ENCODE measurements at regions not wholly inside any gene's neighbourhood (a gene's known extent, or its start where the extent isn't known, plus 50 kb on each side); places are given as distances from the start of the nearest gene placed in this dataset.

DNA sequence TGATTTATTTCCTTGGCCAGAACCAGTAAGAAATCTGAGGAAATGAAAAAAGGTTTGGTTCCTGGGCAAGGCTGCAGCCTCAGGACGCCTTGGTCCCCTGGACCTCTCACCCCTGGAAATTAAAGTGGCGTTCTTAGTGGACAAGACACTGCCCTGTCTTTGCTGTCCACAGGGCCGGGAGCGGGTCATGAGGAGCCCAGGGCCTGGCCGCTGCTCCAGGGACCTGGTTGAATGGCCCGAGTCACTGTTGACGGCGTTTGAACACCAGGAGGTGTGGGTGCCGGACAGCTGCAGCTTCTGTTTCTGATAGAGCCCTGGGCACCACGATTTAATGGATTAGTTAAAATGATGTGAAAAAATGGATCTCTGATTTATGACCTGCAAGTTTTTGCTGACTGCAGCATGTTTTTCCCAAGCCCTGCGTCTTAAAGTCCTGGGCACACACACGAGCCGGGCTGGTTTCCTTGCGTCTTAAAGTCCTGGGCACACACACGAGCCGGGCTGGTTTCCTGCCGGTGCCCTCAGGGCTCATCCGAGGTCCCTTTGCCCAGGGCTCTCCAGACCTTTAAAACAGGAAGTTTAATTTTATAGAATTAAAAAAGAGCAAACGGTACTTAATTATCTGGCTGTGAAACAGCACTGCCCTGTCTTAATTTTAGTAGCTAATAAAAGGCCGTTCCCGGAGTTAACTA is 74.1 kb upstream of the ACTRT2 start:
- no peak overlapping the region for H3K4me3 ChIP-seq (replicated peaks in 1 of 2; ENCODE audit: low read depth in 2 of 2, low read length in 2 of 2)
- TF ChIP-seq, protein P1, sequence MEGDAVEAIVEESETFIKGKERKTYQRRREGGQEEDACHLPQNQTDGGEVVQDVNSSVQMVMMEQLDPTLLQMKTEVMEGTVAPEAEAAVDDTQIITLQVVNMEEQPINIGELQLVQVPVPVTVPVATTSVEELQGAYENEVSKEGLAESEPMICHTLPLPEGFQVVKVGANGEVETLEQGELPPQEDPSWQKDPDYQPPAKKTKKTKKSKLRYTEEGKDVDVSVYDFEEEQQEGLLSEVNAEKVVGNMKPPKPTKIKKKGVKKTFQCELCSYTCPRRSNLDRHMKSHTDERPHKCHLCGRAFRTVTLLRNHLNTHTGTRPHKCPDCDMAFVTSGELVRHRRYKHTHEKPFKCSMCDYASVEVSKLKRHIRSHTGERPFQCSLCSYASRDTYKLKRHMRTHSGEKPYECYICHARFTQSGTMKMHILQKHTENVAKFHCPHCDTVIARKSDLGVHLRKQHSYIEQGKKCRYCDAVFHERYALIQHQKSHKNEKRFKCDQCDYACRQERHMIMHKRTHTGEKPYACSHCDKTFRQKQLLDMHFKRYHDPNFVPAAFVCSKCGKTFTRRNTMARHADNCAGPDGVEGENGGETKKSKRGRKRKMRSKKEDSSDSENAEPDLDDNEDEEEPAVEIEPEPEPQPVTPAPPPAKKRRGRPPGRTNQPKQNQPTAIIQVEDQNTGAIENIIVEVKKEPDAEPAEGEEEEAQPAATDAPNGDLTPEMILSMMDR (IDR thresholded peaks at IDR 0.05; ENCODE audit: low read depth, low read length), result no peak
- no peak for DNase-seq (ENCODE audit: low read depth in 2 of 2)

- H3K4me3 ChIP-seq (replicated peaks in 1 of 2; ENCODE audit: low read depth in 2 of 2, low read length in 2 of 2), result no peak overlapping the region
- TF ChIP-seq, protein P1 (IDR thresholded peaks at IDR 0.05; ENCODE audit: low read depth, low read length), result no peak
- DNase-seq (ENCODE audit: low read depth in 2 of 2), result no peak
These were observed 73.1 kb upstream of the ACTRT2 start for GRCh38 chr1:2948001-2948750.

DNA sequence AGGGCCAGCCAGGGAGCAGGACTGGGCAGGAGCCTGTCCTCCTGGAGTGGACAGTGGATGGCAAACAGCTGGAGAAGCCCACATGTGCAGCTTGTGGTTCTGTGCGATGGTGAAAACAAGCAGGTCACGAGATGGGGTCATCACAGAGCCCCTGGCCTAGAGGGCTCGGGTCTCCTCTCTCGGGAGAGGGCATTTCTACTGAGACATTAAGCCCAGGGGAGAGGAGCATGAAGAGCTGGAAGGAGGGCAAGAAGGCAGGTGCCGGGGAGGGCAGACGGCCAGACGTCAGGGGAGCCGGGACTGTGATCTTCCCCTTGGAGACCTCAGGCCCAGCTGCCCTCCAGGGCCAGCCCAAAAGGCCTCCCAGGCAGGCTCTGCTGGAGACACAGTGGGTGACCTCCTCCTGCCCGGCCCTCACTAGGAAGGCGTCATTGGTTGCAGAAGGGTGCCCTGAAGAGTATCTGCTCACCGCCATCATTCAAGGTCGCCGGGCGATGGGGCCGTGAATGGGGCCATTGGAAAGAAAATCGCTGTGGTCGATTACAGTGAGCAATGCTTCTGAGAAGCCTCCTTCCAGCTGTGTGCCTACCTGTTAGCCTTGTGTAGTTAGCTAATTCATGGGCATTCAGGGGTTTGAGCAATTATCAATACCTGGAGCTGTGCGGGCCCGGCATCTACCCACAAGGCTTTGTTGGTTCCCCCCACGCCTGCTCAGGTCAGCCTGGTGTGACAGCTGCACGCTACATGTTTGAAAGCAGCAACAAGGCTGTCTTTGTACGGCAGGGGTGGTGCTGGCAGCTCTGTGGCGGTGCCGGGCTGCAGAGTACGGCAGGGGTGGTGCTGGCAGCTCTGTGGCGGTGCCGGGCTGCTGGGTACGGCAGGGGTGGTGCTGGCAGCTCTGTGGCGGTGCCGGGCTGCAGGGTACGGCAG is 72.3 kb upstream of the ACTRT2 start:
- DNase-seq (ENCODE audit: low read depth in 2 of 2), result no peak
- TF ChIP-seq, protein P1 (IDR thresholded peaks at IDR 0.05; ENCODE audit: low read depth, low read length), result no peak
- H3K4me3 ChIP-seq (replicated peaks in 1 of 2; ENCODE audit: low read depth in 2 of 2, low read length in 2 of 2), result no peak overlapping the region

DNA sequence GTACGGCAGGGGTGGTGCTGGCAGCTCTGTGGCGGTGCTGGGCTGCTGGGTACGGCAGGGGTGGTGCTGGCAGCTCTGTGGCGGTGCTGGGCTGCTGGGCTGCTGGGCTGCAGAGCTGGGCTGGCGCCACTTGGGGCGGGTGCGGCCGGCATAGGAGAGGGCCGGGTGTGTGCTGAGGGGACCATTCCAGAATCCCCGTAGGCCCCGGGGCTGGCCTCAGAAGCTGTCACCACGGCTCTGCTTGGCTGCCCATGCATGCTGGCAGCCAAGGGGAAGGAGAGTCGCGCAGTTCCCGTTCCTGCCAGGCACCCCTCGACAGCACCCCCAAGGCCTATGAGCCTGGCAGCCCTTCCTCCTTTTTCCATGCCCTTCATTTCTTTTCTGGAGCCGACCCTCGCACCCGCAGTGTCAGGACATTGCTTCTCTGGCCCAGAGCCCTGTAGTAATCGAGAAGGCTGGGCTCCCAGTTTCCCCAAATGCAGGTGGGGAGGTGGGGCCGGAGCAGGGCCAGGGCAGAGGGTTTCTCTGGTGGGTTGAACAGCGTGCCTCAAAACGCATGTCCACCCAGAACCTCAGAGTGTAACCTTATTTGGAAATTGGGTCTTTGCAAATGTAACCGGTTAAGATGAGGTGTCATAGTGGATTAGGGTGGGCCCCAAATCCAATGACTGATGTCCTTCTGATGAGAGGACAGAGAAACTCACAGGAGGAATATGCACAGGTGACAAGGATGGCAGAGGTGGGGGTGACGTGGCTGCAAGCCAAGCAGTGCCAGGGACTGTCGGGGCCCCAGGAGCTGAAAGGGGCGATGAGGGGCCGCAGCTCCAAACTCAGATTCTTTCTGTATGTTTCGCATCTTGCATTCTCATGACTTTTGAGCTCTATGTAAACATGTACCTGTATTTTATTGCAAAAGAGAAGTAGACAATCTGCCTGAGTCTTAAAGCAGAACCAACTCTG is 71.0 kb upstream of the ACTRT2 start:
- DNase-seq (ENCODE audit: low read depth in 2 of 2), result no peak
- no peak overlapping the region for H3K4me3 ChIP-seq (replicated peaks in 1 of 2; ENCODE audit: low read depth in 2 of 2, low read length in 2 of 2)

DNA sequence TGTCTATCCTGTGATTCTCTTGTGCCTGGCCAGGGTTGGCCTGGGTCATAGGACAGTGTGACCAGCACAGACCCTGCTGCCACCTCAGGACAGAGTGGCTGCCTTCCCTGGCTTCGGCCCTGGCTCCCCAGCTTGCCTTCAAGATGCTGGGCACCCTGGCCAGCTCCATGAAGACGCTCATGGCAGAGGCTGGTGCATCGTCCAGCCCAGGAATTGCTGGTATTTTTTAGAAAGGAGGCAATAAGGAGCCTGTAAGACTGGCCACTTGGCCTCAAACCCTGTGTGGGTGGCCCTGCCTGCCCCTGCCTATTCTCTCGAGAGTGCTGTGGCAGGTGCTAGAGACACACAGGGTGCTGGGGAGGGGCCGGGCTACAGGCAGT is 70.4 kb upstream of the ACTRT2 start:
- no peak for DNase-seq (ENCODE audit: low read depth in 2 of 2)
- no peak overlapping the region for H3K4me3 ChIP-seq (replicated peaks in 1 of 2; ENCODE audit: low read depth in 2 of 2, low read length in 2 of 2)
- TF ChIP-seq, protein P1 (IDR thresholded peaks at IDR 0.05; ENCODE audit: low read depth, low read length), result no peak

More for the DNA sequence above, 71.0 kb upstream of the ACTRT2 start:
- TF ChIP-seq, protein P1 (IDR thresholded peaks at IDR 0.05; ENCODE audit: low read depth, low read length), result no peak

DNA sequence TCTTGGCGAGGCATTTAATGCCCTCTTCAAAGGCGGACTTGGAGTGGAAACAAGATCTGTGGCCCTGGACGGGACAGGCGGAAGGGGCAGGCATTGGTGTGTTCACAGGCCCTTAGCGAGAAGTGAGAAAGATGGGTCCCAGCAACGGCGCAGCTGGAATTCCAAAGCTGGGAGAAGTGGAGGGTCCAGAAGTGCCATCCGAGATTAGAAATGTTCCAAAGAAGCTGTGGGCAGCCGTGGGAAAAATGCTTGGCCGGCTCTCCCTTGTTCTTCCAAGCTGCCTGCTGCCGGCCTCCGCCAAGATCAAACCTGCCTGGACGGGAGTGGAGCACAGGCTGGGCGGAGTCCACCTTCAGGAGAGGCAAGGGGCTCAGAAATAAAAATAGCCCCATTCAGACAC is 69.4 kb upstream of the ACTRT2 start:
- TF ChIP-seq, protein P1 (IDR thresholded peaks at IDR 0.05; ENCODE audit: low read depth, low read length), result no peak
- no peak overlapping the region for H3K4me3 ChIP-seq (replicated peaks in 1 of 2; ENCODE audit: low read depth in 2 of 2, low read length in 2 of 2)
- DNase-seq (ENCODE audit: low read depth in 2 of 2), result no peak

Data from cardiac fibroblast (primary cell).